VCaP (cell line): ENCODE measurements at regions not wholly inside any gene's neighbourhood (a gene's known extent, or its start where the extent isn't known, plus 50 kb on each side); places are given as distances from the start of the nearest gene placed in this dataset.

Experiments
- H3K27ac ChIP-seq: fragments of 450-650 bp; 2 replicates; pipeline ENCODE4 v1.5.1; 2017
- CTCF ChIP-seq: fragments of 450-650 bp; conservative IDR thresholded peaks from 2 replicates; pipeline ENCODE4 v1.5.1; 2017; ENCODE audit warnings: mild to moderate bottlenecking, moderate library complexity

GRCh38 chr10:43952760-43953159, 304.1 kb upstream of the ZNF32 start:
- no peak for TF ChIP-seq CTCF

GRCh38 chr10:43949351-43949750, 300.7 kb upstream of the ZNF32 start:
- TF ChIP-seq CTCF, result no peak
- H3K27ac ChIP-seq, result no peak overlapping the region

More at GRCh38 chr10:43952760-43953159, 304.1 kb upstream of the ZNF32 start:
- no peak overlapping the region for H3K27ac ChIP-seq

GRCh38 chr10:43946445-43946844, 297.8 kb upstream of the ZNF32 start:
- TF ChIP-seq CTCF, result no peak

GRCh38 chr10:43945908-43946307, 297.2 kb upstream of the ZNF32 start:
- H3K27ac ChIP-seq, result no peak overlapping the region
- TF ChIP-seq CTCF, result no peak

More at GRCh38 chr10:43946445-43946844, 297.8 kb upstream of the ZNF32 start:
- H3K27ac ChIP-seq, result no peak overlapping the region

- no peak for TF ChIP-seq CTCF
- H3K27ac ChIP-seq, result no peak overlapping the region
Measured at GRCh38 chr10:43945094-43945730, 296.5 kb upstream of the ZNF32 start.

- H3K27ac ChIP-seq, result no peak overlapping the region
- no peak for TF ChIP-seq CTCF
Measured at GRCh38 chr10:43944381-43945093, 295.9 kb upstream of the ZNF32 start.

GRCh38 chr10:43943818-43944360, 295.2 kb upstream of the ZNF32 start:
- TF ChIP-seq CTCF, result no peak

More at GRCh38 chr10:43943818-43944360, 295.2 kb upstream of the ZNF32 start:
- no peak overlapping the region for H3K27ac ChIP-seq
